ENCODE measurements at regions not wholly inside any gene's neighbourhood (a gene's known extent, or its start where the extent isn't known, plus 50 kb on each side); places are given as distances from the start of the nearest gene placed in this dataset.

DNA sequence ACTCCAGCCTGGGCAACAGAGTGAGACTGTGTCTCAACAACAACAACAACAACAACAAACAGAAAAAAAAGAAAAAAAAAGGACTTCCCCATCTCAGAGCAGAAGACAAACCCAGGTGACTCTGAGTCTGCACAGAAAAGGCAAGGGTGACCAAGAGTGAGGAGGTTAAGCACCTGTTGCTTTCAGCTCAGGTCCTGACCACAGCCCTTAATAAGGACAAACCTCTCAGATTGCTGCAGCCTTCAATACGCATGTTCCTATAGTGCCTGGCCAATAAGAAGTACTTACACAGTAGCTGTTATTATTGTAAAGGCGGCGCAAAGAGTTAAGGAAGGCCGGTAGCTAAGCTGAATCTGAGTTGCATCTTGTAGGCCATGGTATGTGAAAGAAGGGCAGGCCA lies 102.3 kb upstream of the MSX2 start:
- 87% methylated on average over 3 of the region's 4 CpGs for WGBS (ENCODE audit: insufficient coverage)
- DNase-seq: no peak
- Histone ChIP-seq H3K4me1 (ENCODE audit: control insufficient read depth, insufficient read depth, low read length) (no peaks in the 10 kb centered on the region), H3K36me3 (ENCODE audit: control insufficient read depth, insufficient read depth, low read length) (no peaks in the 10 kb centered on the region), H3K27ac (ENCODE audit: low read length) (no peak overlapping the region), H3K4me3 (ENCODE audit: low read length) (no peak overlapping the region), H3K9me3 (replicated peaks; ENCODE audit: control insufficient read depth, low read depth, low read length) (no peaks in the 10 kb centered on the region), H3K27me3 (ENCODE audit: control insufficient read depth, insufficient read depth, low read length) (peaks cover 11% of the 10 kb centered on the region)

GRCh38 chr5:174623018-174623417 lies 101.4 kb upstream of the MSX2 start:
- Histone ChIP-seq H3K36me3 (ENCODE audit: control insufficient read depth, insufficient read depth, low read length) (no peaks in the 10 kb centered on the region), H3K4me1 (ENCODE audit: control insufficient read depth, insufficient read depth, low read length) (no peaks in the 10 kb centered on the region), H3K9me3 (replicated peaks; ENCODE audit: control insufficient read depth, low read depth, low read length) (no peaks in the 10 kb centered on the region), H3K27me3 (ENCODE audit: control insufficient read depth, insufficient read depth, low read length) (peaks cover 9% of the 10 kb centered on the region), H3K27ac (ENCODE audit: low read length) (no peak overlapping the region), H3K4me3 (ENCODE audit: low read length) (no peak overlapping the region)
- no CpG with 5 or more reads among the region's 1 CpG for WGBS (ENCODE audit: insufficient coverage)
- DNase-seq: no peak

DNA sequence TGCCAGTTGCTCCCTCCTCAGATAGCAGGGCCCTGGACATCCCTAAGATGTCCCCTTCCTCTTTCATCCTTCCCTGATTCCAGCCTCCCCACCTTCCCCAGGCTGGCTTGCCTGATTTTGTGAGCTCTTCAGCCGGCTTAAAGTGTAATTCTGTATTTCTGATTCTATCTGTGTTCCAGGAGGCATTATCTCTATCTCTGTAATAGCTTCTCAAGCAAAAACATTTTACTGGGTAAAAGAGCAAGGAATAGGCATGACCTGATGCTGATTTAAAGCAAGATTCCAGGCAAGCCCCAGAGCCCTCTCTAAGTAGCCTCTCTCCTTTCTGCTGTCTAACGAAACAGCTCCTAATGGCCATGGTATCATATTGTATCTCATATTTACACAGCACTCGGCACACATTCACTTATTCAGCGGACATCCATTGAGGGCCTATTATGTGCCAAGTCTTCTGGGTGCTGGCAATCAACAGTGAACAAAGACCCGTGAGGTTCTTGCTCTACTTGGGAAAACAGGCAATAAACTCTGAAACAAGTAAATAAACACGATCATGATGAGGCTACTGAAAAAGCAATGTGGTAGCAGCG lies 100.9 kb upstream of the MSX2 start:
- H3K4me1 ChIP-seq (ENCODE audit: control insufficient read depth, insufficient read depth, low read length): no peaks in the 10 kb centered on the region
- no peaks in the 10 kb centered on the region for H3K36me3 ChIP-seq (ENCODE audit: control insufficient read depth, insufficient read depth, low read length)
- peaks cover 6% of the 10 kb centered on the region for H3K27me3 ChIP-seq (ENCODE audit: control insufficient read depth, insufficient read depth, low read length)
- H3K27ac ChIP-seq (ENCODE audit: low read length): no peak overlapping the region
- 55% methylated on average over 5 of the region's 7 CpGs for WGBS (ENCODE audit: insufficient coverage)
- DNase-seq: no peak
- H3K9me3 ChIP-seq (replicated peaks; ENCODE audit: control insufficient read depth, low read depth, low read length): no peaks in the 10 kb centered on the region
- H3K4me3 ChIP-seq (ENCODE audit: low read length): no peak overlapping the region

- no peaks in the 10 kb centered on the region for H3K36me3 ChIP-seq (ENCODE audit: control insufficient read depth, insufficient read depth, low read length)
- H3K27me3 ChIP-seq (ENCODE audit: control insufficient read depth, insufficient read depth, low read length): peaks cover 2% of the 10 kb centered on the region
- H3K4me1 ChIP-seq (ENCODE audit: control insufficient read depth, insufficient read depth, low read length): no peaks in the 10 kb centered on the region
- no peak for DNase-seq
- 80% methylated on average over 1 of the region's 12 CpGs for WGBS (ENCODE audit: insufficient coverage)
- H3K4me3 ChIP-seq (ENCODE audit: low read length): no peak overlapping the region
- H3K27ac ChIP-seq (ENCODE audit: low read length): no peak overlapping the region
- H3K9me3 ChIP-seq (replicated peaks; ENCODE audit: control insufficient read depth, low read depth, low read length): no peaks in the 10 kb centered on the region
These were observed 99.5 kb upstream of the MSX2 start for GRCh38 chr5:174624733-174625522.

DNA sequence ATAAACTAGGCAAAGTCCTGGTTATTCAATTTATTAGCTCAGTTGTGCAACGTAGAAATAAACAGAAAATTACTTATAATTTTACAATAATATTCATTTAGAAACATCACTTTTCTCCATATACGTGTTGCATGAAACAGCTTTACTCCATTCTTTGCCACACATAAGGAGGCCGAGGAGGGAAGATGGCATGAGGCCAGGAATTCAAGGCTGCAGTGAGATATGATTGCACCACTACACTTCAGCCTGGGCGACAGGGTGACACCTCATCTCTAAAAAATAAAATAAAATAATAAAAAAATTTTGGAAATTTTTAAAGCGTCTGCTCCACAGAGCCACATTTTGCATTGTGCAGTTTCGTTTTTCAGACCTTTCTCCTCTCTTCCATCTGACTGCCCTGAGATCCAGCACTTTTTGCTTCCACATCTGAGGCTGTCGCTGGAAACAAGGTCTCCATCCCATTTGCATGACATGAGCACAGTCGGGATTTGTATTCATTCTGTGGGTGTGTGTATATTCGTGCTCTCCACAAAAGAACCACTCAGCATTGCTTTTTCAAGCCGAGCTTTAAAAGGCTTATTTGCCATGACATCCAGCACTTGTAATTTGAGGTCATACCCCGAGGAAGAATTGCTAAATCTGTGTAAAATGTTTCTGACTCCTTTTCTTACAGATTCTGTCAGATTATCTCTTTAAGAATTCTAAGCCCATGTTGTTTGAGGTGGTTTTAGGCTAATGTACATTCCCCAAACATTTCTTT lies 98.6 kb upstream of the MSX2 start:
- 30% methylated on average over 2 of the region's 11 CpGs for WGBS (ENCODE audit: insufficient coverage)
- Histone ChIP-seq H3K4me3 (ENCODE audit: low read length) (no peak overlapping the region), H3K27ac (ENCODE audit: low read length) (no peak overlapping the region), H3K36me3 (ENCODE audit: control insufficient read depth, insufficient read depth, low read length) (no peaks in the 10 kb centered on the region), H3K9me3 (replicated peaks; ENCODE audit: control insufficient read depth, low read depth, low read length) (no peaks in the 10 kb centered on the region), H3K4me1 (ENCODE audit: control insufficient read depth, insufficient read depth, low read length) (no peaks in the 10 kb centered on the region), H3K27me3 (ENCODE audit: control insufficient read depth, insufficient read depth, low read length) (peaks cover 2% of the 10 kb centered on the region)
- no peak for DNase-seq

GRCh38 chr5:174626369-174626920 lies 97.9 kb upstream of the MSX2 start:
- Histone ChIP-seq H3K27me3 (ENCODE audit: control insufficient read depth, insufficient read depth, low read length) (peaks cover 2% of the 10 kb centered on the region), H3K4me3 (ENCODE audit: low read length) (no peak overlapping the region), H3K9me3 (replicated peaks; ENCODE audit: control insufficient read depth, low read depth, low read length) (no peaks in the 10 kb centered on the region), H3K27ac (ENCODE audit: low read length) (no peak overlapping the region), H3K4me1 (ENCODE audit: control insufficient read depth, insufficient read depth, low read length) (no peaks in the 10 kb centered on the region), H3K36me3 (ENCODE audit: control insufficient read depth, insufficient read depth, low read length) (no peaks in the 10 kb centered on the region)
- DNase-seq: no peak
- WGBS (ENCODE audit: insufficient coverage): 18% methylated on average over 3 of the region's 7 CpGs

GRCh38 chr5:174636094-174636493 lies 88.3 kb upstream of the MSX2 start:
- 56% methylated on average over 6 of the region's 6 CpGs for WGBS (ENCODE audit: insufficient coverage)
- H3K4me3 ChIP-seq (ENCODE audit: low read length): no peak overlapping the region
- H3K27me3 ChIP-seq (ENCODE audit: control insufficient read depth, insufficient read depth, low read length): no peaks in the 10 kb centered on the region

GRCh38 chr5:174642816-174643405 lies 81.5 kb upstream of the MSX2 start:
- Histone ChIP-seq H3K27me3 (ENCODE audit: control insufficient read depth, insufficient read depth, low read length) (no peaks in the 10 kb centered on the region), H3K4me1 (ENCODE audit: control insufficient read depth, insufficient read depth, low read length) (no peaks in the 10 kb centered on the region), H3K9me3 (replicated peaks; ENCODE audit: control insufficient read depth, low read depth, low read length) (peaks cover 8% of the 10 kb centered on the region), H3K36me3 (ENCODE audit: control insufficient read depth, insufficient read depth, low read length) (no peaks in the 10 kb centered on the region), H3K4me3 (ENCODE audit: low read length) (no peak overlapping the region), H3K27ac (ENCODE audit: low read length) (no peak overlapping the region)
- no peak for DNase-seq
- 5% methylated on average over 2 of the region's 4 CpGs for WGBS (ENCODE audit: insufficient coverage)

More at GRCh38 chr5:174636094-174636493, 88.3 kb upstream of the MSX2 start:
- Histone ChIP-seq H3K9me3 (replicated peaks; ENCODE audit: control insufficient read depth, low read depth, low read length) (no peaks in the 10 kb centered on the region), H3K27ac (ENCODE audit: low read length) (no peak overlapping the region), H3K4me1 (ENCODE audit: control insufficient read depth, insufficient read depth, low read length) (no peaks in the 10 kb centered on the region), H3K36me3 (ENCODE audit: control insufficient read depth, insufficient read depth, low read length) (no peaks in the 10 kb centered on the region)
- DNase-seq: no peak

- Histone ChIP-seq H3K27me3 (ENCODE audit: control insufficient read depth, insufficient read depth, low read length) (peaks cover 4% of the 10 kb centered on the region), H3K9me3 (replicated peaks; ENCODE audit: control insufficient read depth, low read depth, low read length) (peaks cover 8% of the 10 kb centered on the region), H3K36me3 (ENCODE audit: control insufficient read depth, insufficient read depth, low read length) (no peaks in the 10 kb centered on the region), H3K4me1 (ENCODE audit: control insufficient read depth, insufficient read depth, low read length) (no peaks in the 10 kb centered on the region), H3K27ac (ENCODE audit: low read length) (no peak overlapping the region), H3K4me3 (ENCODE audit: low read length) (no peak overlapping the region)
- DNase-seq: no peak
- no CpG with 5 or more reads among the region's 3 CpGs for WGBS (ENCODE audit: insufficient coverage)
These were observed 79.9 kb upstream of the MSX2 start for GRCh38 chr5:174644436-174644835.

DNA sequence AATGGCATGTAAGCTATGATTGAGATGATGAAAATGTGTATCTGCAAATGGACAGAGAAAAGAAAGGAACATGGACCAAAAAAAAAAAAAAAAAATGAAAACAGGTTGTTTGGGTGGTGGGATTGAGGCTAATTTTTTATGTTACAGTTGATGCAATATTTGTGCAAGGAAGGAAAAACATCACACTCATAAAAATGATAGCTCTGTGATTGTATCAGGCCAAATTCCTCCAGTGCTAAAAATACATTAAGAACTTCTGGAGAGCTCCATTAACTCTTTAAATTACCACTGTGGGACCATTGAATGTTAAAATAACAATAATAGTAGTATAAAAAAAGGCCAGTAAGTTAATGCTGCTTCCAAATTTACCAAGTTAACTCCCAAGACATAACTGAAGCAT lies 79.5 kb upstream of the MSX2 start:
- Histone ChIP-seq H3K27me3 (ENCODE audit: control insufficient read depth, insufficient read depth, low read length) (peaks cover 4% of the 10 kb centered on the region), H3K4me3 (ENCODE audit: low read length) (no peak overlapping the region), H3K4me1 (ENCODE audit: control insufficient read depth, insufficient read depth, low read length) (no peaks in the 10 kb centered on the region), H3K36me3 (ENCODE audit: control insufficient read depth, insufficient read depth, low read length) (no peaks in the 10 kb centered on the region), H3K9me3 (replicated peaks; ENCODE audit: control insufficient read depth, low read depth, low read length) (peaks cover 8% of the 10 kb centered on the region), H3K27ac (ENCODE audit: low read length) (no peak overlapping the region)
- no peak for DNase-seq
